GM18873 (cell line): ENCODE measurements at regions not wholly inside any gene's neighbourhood (a gene's known extent, or its start where the extent isn't known, plus 50 kb on each side); places are given as distances from the start of the nearest gene placed in this dataset.
"Not testable (repeated sequence)": the region's sequence is repeated elsewhere in the genome, so short reads cannot be mapped to it uniquely, and the experiment has no call there.

Experiments
- ATAC-seq: cut with Tn5 transposase; IDR thresholded peaks from one replicate; pipeline ENCODE4 v1.9.1; 2021; ENCODE audit warnings: mild to moderate bottlenecking, moderate library complexity, moderate number of reproducible peaks; ENCODE audit not compliant: unreplicated experiment, low FRiP score

GRCh38 chr2:122034777-122035176, 279.3 kb downstream of the TSN start:
- no peak for ATAC-seq

- not testable (repeated sequence) for ATAC-seq
Measured at GRCh38 chr2:122038816-122039215, 283.4 kb downstream of the TSN start.

- ATAC-seq: no peak
Measured at GRCh38 chr2:122041455-122041854, 286.0 kb downstream of the TSN start.

GRCh38 chr2:122051659-122052058, 296.2 kb downstream of the TSN start:
- not testable (repeated sequence) for ATAC-seq

- no peak for ATAC-seq
Measured at GRCh38 chr2:122055521-122055931, 300.1 kb downstream of the TSN start.

GRCh38 chr2:122056853-122057252, 301.4 kb downstream of the TSN start:
- ATAC-seq: no peak

- ATAC-seq: no peak
Measured at GRCh38 chr2:122061206-122061605, 305.8 kb downstream of the TSN start.

- no peak for ATAC-seq
Measured at GRCh38 chr2:122061831-122062230, 306.4 kb downstream of the TSN start.

GRCh38 chr2:122062506-122062905, 307.1 kb downstream of the TSN start:
- ATAC-seq: no peak

- no peak for ATAC-seq
Measured at GRCh38 chr2:122063716-122064115, 308.3 kb downstream of the TSN start.

- ATAC-seq: no peak
Measured at GRCh38 chr2:122070241-122070731, 314.8 kb downstream of the TSN start.

- no peak for ATAC-seq
Measured at GRCh38 chr2:122072666-122073065, 317.2 kb downstream of the TSN start.

GRCh38 chr2:122074201-122074600, 318.8 kb downstream of the TSN start:
- no peak for ATAC-seq

- ATAC-seq: no peak
Measured at GRCh38 chr2:122075381-122075780, 319.9 kb downstream of the TSN start.

- no peak for ATAC-seq
Measured at GRCh38 chr2:122077114-122077513, 321.7 kb downstream of the TSN start.

GRCh38 chr2:122077771-122078170, 322.3 kb downstream of the TSN start:
- ATAC-seq: no peak

- ATAC-seq: no peak
Measured at GRCh38 chr2:122078451-122078850, 323.0 kb downstream of the TSN start.

GRCh38 chr2:122079844-122080243, 324.4 kb downstream of the TSN start:
- no peak for ATAC-seq

- no peak for ATAC-seq
Measured at GRCh38 chr2:122080316-122080715, 324.9 kb downstream of the TSN start.

GRCh38 chr2:122080871-122081270, 325.4 kb downstream of the TSN start:
- no peak for ATAC-seq

GRCh38 chr2:122081751-122082150, 326.3 kb downstream of the TSN start:
- no peak for ATAC-seq

GRCh38 chr2:122083256-122084048, 328.0 kb downstream of the TSN start:
- ATAC-seq: no peak
